Lower leg skin (tissue), 3 donors: ENCODE measurements at regions not wholly inside any gene's neighbourhood (a gene's known extent, or its start where the extent isn't known, plus 50 kb on each side); places are given as distances from the start of the nearest gene placed in this dataset.

Experiments
- POLR2A ChIP-seq, 2 donors: fragments of 450-650 bp; IDR thresholded peaks; one replicate each; pipeline ENCODE4 v1.6.1; 2016 to 2017; ENCODE audit warnings: antibody characterized with exemption in 2 of 2, mild to moderate bottlenecking in 1 of 2, moderate library complexity in 1 of 2
- TF ChIP-seq, protein P1 (sequence below), 3 donors: fragments of 450-650 bp; IDR thresholded peaks; one replicate each; pipeline ENCODE4 v1.5.1; 2016; ENCODE audit warnings: antibody characterized with exemption in 3 of 3, mild to moderate bottlenecking in 3 of 3, moderate library complexity in 2 of 3

- TF ChIP-seq, protein P1, sequence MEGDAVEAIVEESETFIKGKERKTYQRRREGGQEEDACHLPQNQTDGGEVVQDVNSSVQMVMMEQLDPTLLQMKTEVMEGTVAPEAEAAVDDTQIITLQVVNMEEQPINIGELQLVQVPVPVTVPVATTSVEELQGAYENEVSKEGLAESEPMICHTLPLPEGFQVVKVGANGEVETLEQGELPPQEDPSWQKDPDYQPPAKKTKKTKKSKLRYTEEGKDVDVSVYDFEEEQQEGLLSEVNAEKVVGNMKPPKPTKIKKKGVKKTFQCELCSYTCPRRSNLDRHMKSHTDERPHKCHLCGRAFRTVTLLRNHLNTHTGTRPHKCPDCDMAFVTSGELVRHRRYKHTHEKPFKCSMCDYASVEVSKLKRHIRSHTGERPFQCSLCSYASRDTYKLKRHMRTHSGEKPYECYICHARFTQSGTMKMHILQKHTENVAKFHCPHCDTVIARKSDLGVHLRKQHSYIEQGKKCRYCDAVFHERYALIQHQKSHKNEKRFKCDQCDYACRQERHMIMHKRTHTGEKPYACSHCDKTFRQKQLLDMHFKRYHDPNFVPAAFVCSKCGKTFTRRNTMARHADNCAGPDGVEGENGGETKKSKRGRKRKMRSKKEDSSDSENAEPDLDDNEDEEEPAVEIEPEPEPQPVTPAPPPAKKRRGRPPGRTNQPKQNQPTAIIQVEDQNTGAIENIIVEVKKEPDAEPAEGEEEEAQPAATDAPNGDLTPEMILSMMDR (IDR thresholded peaks at IDR 0.05), result no peak
- no peak for TF ChIP-seq POLR2A (IDR thresholded peaks at IDR 0.05)
These were observed 405.5 kb downstream of the TBC1D4 start for GRCh38 chr13:75076476-75076875.
